Activated CD8-positive, alpha-beta memory T cell treated with anti-CD3 and anti-CD28 coated beads, Interleukin-2, amount 50 U/mL, for 4 hours (primary cell): ENCODE measurements at regions not wholly inside any gene's neighbourhood (a gene's known extent, or its start where the extent isn't known, plus 50 kb on each side); places are given as distances from the start of the nearest gene placed in this dataset.
"Not testable (repeated sequence)": the region's sequence is repeated elsewhere in the genome, so short reads cannot be mapped to it uniquely, and the experiment has no call there.

Experiments used
- DNase-seq: peaks from one replicate; pipeline ENCODE4 v3.0.0-alpha.2; 2020

DNA sequence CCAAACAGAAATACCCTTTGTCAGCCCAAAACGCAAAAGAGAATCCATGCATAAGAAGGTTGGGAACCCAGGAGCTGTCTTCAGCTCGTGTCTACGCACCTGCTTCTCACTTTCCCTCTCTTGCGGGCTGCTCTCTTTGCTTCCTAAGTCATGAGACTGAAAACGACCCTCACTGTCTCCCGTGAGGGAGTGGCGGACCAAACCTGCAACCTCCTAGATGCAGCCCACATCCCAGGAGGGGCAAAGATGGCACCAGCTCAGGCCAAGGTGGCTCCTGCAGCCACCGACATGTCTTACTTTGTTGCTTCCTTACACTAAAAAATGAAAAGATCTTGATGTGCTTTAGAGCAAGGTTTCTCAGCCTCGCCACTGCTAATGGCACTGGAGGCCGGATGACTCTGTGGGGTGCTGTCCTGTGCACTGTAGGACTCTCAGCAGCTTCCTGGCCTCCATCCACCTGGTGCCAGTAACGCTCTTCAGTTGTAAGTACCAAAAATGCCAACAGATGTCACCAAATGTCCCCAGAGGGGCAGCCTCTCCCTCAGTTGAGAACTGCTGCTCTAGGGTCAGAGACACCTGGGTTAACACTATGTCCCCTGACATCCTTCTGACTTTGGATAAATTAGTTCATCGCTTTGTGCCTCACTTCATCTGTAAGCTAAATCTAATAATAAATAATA lies 179.8 kb upstream of the PFKP start:
- DNase-seq, result no peak

- no peak for DNase-seq
These were observed 180.7 kb upstream of the PFKP start for GRCh38 chr10:2886662-2887061.

DNA sequence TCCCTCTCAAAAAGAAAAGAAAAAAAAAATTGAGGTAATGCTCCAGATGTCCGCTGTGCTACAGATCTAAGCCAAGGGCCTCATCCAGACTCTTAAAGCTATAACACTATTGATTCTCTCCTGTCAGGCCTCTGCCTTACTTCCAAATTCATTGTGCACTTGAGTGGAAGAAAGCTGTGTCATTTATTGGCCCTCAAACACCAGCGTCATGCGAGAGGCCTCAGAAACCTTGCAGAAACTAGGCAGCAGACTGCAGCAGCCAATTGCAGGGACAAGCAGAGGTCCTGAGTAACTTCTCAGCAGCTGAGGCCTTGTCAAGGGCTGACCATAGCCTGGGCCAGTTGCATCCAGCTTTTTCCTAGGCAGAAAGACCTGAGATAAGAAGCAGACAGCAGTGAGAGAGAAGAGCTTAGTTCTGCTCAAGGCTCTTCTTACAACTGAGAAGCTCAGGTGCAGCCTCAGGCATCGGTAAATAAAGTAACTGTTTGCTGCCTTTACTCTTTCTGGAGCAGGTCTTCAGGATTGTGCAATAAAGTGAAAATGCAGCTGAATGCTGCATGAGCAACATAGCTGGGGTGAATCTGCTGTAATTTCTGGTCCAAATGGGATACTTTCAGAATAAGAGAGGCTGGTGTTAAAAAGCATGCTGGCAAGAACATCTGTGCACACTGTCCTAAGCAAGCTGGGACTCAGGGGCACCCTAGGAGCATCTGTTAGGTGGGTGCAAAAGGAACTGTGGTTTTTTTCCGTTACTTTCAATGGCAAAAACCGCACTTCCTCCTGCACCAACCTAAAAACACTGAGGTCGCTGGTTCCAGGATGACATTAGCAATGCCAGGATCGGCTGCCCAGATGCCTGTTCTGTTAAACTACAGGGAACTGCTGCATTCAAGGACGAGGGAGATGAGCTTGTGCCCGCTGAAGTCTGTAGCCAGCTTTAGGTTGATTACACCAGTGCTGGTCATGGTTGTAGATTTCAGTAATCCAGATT lies 181.8 kb upstream of the PFKP start:
- no peak for DNase-seq

GRCh38 chr10:2883983-2884540 lies 183.3 kb upstream of the PFKP start:
- DNase-seq, result not testable (repeated sequence)

DNA sequence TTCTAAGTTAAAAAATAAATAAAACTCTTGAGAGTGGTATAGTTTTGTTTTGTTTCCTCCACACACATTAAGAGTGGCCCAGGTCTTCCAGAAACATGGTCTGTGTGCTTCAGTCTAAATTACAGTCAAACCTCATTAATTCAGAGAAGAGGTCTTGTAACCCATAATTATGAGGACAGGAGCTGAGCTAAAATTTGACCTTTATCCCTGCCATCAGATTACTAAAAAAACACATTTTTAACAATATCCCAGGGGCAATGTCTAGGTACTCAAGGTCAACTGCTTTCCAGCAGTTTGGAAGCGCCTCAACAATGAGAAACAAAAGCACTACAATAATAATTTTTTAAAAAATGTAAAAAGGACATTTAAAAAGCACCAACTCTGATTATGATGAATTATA lies 184.1 kb upstream of the PFKP start:
- no peak for DNase-seq

- DNase-seq, result no peak
These were observed 184.7 kb upstream of the PFKP start for GRCh38 chr10:2882628-2883027.

DNA sequence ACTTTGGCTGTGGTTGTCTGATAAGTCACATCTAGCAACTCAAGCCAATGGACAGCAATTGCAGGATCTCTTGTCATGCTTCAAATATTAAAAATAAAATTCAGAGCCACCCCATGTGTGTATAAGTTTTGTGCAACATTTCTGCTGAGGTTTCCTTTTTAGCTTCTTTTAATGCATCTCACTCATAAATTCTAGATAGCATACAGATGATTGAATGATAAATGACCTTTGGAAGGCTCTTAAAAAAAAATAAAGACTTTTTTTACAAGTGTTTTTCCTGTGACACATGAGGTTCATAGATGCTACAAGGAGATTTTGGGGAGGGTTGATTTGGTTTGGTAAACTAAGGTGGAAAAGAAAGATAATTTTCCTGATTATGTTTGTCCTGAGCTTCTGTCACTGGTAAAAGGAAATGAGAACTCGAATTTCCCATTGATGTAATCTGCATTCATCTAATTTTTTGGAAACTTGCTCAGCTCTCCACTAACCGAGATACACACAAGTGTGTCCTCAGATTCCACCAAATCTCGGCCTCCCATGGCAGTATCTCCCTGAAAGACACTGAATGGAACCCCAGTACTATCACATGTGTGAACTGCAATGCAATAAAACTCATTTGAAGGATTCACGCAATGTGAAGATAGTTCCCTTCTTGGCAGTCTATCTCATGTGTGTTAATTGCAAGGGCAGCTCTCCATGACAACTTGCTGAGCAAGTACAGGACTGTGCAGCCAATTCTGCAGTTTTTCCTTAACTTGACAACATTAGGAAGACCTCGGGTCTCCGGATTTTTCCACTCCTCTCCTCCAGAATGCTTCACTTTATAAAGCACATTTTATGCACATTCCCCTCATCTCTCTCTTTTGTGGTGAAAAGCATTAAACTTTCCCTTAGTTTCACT lies 185.4 kb upstream of the PFKP start:
- no peak for DNase-seq

DNA sequence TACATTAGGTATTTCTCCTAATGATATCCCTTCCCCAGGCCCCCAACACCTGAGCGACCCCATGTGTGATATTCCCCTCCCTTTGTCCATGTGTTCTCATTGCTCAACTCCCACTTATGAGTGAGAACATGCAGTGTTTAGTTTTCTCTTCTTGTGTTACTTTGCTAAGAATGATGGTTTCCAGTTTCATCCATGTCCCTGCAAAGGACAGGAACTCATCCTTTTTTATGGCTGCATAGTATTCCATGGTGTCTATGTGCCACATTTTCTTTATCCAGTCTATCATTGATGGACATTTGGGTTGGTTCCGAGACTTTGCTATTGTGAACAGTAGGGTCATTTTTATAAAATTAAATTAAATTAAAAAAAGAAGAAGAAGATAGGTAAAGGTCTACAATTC lies 187.3 kb upstream of the PFKP start:
- not testable (repeated sequence) for DNase-seq

DNA sequence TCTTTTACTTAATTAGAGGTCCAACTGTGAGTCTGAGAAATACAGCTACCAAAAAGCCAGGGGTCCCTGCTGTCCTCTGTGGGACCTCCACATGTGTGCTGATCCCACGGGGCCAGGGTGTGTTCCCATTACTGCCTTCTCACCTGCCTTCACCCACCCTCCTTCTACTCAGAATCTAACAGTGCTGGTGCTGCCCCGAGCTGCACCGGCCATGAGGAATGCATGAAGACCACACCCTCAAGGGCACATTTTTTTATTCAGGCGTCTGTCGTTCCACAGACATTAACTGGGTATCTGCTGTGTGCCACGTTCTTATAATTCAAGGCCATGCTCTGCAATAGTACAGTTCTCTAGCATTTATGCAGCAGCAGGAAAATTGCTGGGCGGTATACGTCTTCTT lies 188.5 kb upstream of the PFKP start:
- no peak for DNase-seq

DNA sequence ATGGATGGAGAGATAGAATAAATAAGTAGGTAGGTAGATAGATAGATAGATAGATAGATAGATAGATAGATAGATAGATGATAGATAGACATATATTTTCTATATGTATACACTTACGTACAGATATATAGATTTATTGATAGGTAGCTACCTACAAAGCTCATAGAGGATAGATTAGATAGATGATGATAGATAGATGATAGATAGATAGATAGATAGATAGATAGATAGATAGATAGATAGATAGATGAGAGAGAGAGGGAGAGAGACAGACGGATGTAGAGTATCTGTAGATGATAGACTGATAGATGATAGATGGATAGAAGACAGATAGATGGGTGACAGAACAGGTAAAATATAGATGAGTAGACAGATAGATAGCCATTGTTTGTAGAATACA lies 191.3 kb upstream of the PFKP start:
- DNase-seq, result no peak

- no peak for DNase-seq
These were observed 192.4 kb upstream of the PFKP start for GRCh38 chr10:2874963-2875362.

DNA sequence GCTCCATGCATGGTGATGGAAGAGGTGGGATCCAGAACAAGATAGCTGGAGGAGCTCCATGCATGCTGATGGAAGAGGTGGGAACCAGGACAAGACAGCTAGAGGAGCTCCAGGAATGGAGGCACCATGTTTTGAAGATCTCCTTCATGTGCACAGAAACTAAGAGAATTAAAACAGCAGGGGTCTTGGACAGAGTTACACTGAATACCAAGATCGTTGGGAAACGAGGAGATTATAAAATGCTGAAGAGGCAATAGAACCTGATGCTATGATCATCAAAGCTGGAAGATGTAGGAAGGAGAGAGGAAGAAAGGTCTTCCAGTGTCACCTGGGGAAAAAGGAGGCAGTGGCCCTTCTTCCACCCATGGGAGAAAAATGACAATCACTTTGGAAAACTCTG lies 193.6 kb upstream of the PFKP start:
- DNase-seq, result no peak

DNA sequence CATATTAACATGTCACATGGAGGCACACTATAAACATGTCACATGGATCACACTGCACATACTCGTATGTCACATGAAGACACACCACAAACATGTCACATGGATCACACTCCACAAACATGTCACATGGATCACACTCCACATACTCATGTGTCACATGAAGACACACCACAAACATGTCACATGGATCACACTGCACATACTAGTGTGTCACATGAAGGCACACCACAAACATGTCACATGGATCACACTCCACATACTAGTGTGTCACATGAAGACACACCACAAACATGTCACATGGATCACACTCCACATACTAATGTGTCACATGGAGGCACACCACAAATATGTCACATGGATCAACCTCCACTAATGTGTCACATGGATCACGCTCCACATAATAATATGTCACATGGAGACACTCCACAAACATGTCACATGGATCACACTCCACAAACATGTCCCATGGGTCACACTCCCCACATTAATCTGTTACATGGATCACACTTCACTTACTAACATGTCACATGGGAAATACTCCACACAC lies 195.6 kb upstream of the PFKP start:
- DNase-seq, result no peak

- DNase-seq, result no peak
These were observed 196.7 kb upstream of the PFKP start for GRCh38 chr10:2870654-2871053.

GRCh38 chr10:2867788-2868299 lies 199.5 kb upstream of the PFKP start:
- DNase-seq, result no peak

- no peak for DNase-seq
These were observed 200.8 kb upstream of the PFKP start for GRCh38 chr10:2866569-2866968.

DNA sequence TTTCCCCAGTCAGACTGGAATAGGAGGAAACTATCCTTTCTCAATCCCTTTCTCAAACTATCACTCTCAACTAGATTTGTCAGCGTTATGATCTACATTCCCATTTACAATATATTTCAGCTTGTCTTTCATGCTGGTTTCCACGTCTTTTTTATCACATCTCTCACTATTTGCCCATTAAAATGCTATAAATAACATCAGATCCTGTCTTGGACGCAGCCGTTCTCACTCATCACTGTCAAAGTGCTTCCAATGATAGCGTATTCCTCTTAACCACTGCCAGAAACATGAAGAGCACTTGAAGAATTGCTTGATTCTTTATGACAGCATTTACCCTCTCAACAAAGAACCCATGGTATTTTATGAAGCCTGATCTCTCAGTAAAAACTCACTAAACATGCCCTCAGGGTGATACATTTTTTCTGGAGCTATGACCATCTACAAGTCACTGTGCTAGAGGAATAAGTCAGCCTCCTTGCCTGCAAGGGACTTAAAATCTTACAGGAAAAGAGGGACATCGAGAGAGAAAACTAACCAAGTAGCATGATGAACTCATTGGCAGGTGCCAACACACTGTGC lies 205.6 kb upstream of the PFKP start:
- DNase-seq, result no peak

- no peak for DNase-seq
These were observed 208.9 kb upstream of the PFKP start for GRCh38 chr10:2858452-2858851.

GRCh38 chr10:2856598-2856997 lies 210.8 kb upstream of the PFKP start:
- DNase-seq, result no peak

- no peak for DNase-seq
These were observed 214.6 kb upstream of the PFKP start for GRCh38 chr10:2852574-2853323.

DNA sequence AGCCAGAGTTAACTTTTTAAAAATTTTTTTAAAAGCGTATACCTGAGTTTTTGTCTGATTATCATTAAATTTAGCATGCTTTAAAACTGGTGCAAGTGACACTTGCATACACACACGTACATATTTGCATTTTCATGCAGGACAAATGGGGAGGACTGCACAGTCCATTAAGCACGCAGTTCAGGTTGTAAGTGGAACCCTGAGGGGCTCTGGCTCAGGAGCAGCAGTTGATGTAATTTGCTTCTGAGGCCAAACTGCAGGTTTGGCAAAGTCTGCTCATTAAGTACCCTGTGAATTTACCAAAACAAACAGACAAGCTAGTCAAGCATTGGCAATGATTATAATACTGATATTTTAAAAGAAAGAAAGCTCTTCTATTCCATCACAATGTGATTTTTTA lies 215.8 kb upstream of the PFKP start:
- no peak for DNase-seq
